ENCODE measurements at regions not wholly inside any gene's neighbourhood (a gene's known extent, or its start where the extent isn't known, plus 50 kb on each side); places are given as distances from the start of the nearest gene placed in this dataset.

DNA sequence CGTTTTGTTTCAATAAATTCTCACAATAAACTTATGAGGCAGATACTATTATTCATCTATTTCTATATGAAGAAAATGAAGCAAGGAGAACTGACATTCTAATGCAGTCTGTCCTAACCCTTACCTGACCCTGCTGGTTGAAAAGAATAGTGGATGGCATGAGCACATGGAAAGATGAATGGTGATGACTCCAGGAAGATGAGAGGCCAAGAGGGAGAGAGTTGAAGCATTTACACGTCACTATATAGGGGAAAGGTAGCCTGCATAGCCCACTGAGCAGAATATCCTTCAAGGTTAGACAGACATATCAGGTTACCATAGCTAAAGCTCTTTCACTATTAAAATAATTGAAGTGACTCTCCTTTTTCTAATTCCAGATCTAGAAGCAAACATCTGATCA lies 163.9 kb upstream of the CDK1 start:
- H3K4me1 ChIP-seq = no peaks in the 10 kb centered on the region
- intact Hi-C loops (cut with DNase I; ENCODE audit: low total_unique reads) = no loop called here
- no peaks in the 10 kb centered on the region for H3K27me3 ChIP-seq
- H3K36me3 ChIP-seq = no peaks in the 10 kb centered on the region
- DNase-seq = no peak
- H3K27ac ChIP-seq = no peak overlapping the region
- H3K4me3 ChIP-seq = no peak overlapping the region
- in situ Hi-C loops (cut with MboI; ENCODE audit: low pct_ligation_motif_present in 1 of 4, low pct_unique_long_range_greater_than_20kb in 1 of 4, low sequenced_read_pairs in 3 of 4) = no loop called here
- TF ChIP-seq EP300 (IDR thresholded peaks at IDR 0.05; ENCODE audit: low read depth) (no peak), POLR2A (IDR thresholded peaks at IDR 0.05) (no peak), POLR2AphosphoS5 (IDR thresholded peaks at IDR 0.05) (no peak)
- TF ChIP-seq, protein P1, sequence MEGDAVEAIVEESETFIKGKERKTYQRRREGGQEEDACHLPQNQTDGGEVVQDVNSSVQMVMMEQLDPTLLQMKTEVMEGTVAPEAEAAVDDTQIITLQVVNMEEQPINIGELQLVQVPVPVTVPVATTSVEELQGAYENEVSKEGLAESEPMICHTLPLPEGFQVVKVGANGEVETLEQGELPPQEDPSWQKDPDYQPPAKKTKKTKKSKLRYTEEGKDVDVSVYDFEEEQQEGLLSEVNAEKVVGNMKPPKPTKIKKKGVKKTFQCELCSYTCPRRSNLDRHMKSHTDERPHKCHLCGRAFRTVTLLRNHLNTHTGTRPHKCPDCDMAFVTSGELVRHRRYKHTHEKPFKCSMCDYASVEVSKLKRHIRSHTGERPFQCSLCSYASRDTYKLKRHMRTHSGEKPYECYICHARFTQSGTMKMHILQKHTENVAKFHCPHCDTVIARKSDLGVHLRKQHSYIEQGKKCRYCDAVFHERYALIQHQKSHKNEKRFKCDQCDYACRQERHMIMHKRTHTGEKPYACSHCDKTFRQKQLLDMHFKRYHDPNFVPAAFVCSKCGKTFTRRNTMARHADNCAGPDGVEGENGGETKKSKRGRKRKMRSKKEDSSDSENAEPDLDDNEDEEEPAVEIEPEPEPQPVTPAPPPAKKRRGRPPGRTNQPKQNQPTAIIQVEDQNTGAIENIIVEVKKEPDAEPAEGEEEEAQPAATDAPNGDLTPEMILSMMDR (IDR thresholded peaks at IDR 0.05) = no peak
- no peaks in the 10 kb centered on the region for H3K9me3 ChIP-seq
- 69 to 83% methylated on average over 2 of the region's 2 CpGs for WGBS, 2 donors (ENCODE audit: low coverage in 1 of 2)

DNA sequence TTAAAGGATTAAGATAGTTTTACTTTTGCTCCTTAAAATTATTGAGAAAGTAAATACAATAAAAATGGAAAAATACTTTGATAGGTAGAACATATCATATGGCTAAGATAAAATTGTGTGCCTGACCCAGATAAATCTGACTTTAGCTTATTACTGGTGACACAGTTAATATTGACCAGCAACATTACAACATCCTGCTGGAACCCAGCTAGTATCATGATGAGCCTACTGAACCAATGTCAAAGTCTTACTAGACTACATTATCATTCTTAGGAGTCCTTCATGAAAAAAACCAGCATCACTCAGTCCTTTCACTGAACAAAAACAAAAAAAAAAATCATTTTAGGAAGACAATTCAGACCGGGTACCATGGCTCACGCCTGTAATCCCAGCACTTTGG lies 164.8 kb upstream of the CDK1 start:
- Histone ChIP-seq H3K36me3 (no peaks in the 10 kb centered on the region), H3K27ac (no peak overlapping the region), H3K4me3 (no peak overlapping the region), H3K27me3 (no peaks in the 10 kb centered on the region), H3K9me3 (no peaks in the 10 kb centered on the region), H3K4me1 (no peaks in the 10 kb centered on the region)
- WGBS, 2 donors (ENCODE audit: low coverage in 1 of 2) = 90 to 94% methylated on average over 2 of the region's 2 CpGs
- TF ChIP-seq, protein P1 (IDR thresholded peaks at IDR 0.05) = no peak
- TF ChIP-seq EP300 (IDR thresholded peaks at IDR 0.05; ENCODE audit: low read depth) (no peak), POLR2AphosphoS5 (IDR thresholded peaks at IDR 0.05) (no peak), POLR2A (IDR thresholded peaks at IDR 0.05) (no peak)
- intact Hi-C loops (cut with DNase I; ENCODE audit: low total_unique reads) (no loop called here), in situ Hi-C loops (cut with MboI; ENCODE audit: low pct_ligation_motif_present in 1 of 4, low pct_unique_long_range_greater_than_20kb in 1 of 4, low sequenced_read_pairs in 3 of 4) (no loop called here)
- DNase-seq = no peak

DNA sequence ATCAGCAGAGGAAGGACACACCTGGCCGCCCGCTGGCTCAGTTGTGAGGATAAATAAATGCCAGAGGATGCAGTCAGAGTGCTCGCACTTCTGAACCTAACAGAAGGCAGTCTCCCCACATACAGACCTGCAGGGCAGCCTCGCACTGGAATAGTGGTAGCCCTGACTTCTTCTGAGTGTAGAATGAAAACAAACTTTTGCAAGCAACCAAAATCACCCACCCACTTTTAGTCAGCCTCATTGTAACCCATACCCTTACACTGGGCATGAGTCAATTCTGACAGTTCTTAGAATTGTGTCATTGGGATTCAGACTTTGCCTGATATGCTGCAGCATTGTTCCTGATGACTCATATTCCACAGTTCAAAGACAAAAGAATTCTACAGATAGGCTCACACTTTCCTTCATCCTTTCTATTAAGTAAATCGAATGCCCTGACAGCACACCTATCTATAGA lies 167.0 kb upstream of the CDK1 start:
- no peak for DNase-seq
- in situ Hi-C loops (cut with MboI; ENCODE audit: low pct_ligation_motif_present in 1 of 4, low pct_unique_long_range_greater_than_20kb in 1 of 4, low sequenced_read_pairs in 3 of 4) = no loop called here
- Histone ChIP-seq H3K9me3 (no peaks in the 10 kb centered on the region), H3K36me3 (no peaks in the 10 kb centered on the region), H3K4me1 (no peaks in the 10 kb centered on the region), H3K27me3 (no peaks in the 10 kb centered on the region), H3K4me3 (no peak overlapping the region), H3K27ac (no peak overlapping the region)
- TF ChIP-seq POLR2AphosphoS5 (IDR thresholded peaks at IDR 0.05) (no peak), EP300 (IDR thresholded peaks at IDR 0.05; ENCODE audit: low read depth) (no peak), POLR2A (IDR thresholded peaks at IDR 0.05) (no peak)
- TF ChIP-seq, protein P1 (IDR thresholded peaks at IDR 0.05) = no peak
- intact Hi-C loops (cut with DNase I; ENCODE audit: low total_unique reads) = no loop called here
- 57 to 75% methylated on average over 1 to 5 of the region's 5 CpGs for WGBS, 2 donors (ENCODE audit: low coverage in 1 of 2)

DNA sequence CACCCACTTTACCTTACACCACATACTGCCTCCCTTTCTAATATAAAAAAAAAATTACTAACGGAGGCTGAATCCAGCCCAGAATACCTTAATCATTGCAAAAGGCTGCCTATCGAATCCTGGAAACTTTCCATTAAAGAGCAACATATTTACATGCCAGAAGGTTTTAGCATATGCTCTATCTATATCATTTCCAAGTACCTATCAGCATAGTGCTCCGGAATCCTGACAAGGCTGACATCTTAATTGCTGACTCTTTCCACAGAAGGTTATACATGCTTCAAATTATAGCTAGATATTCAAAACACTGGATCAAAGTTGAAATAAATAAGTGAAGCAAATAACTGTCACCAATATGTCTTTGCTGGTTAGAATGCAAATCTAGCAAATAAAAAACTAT lies 170.9 kb upstream of the CDK1 start:
- DNase-seq = no peak
- TF ChIP-seq, protein P1 (IDR thresholded peaks at IDR 0.05) = no peak
- TF ChIP-seq EP300 (IDR thresholded peaks at IDR 0.05; ENCODE audit: low read depth) (no peak), POLR2AphosphoS5 (IDR thresholded peaks at IDR 0.05) (no peak), POLR2A (IDR thresholded peaks at IDR 0.05) (no peak)
- no peaks in the 10 kb centered on the region for H3K4me1 ChIP-seq
- WGBS, 2 donors (ENCODE audit: low coverage in 1 of 2) = 84 to 87% methylated on average over 3 of the region's 3 CpGs
- no peaks in the 10 kb centered on the region for H3K36me3 ChIP-seq
- H3K9me3 ChIP-seq = no peaks in the 10 kb centered on the region
- H3K4me3 ChIP-seq = no peak overlapping the region
- intact Hi-C loops (cut with DNase I; ENCODE audit: low total_unique reads) = no loop called here
- H3K27me3 ChIP-seq = no peaks in the 10 kb centered on the region
- H3K27ac ChIP-seq = no peak overlapping the region
- in situ Hi-C loops (cut with MboI; ENCODE audit: low pct_ligation_motif_present in 1 of 4, low pct_unique_long_range_greater_than_20kb in 1 of 4, low sequenced_read_pairs in 3 of 4) = no loop called here
